IPS-15b (cell line): ENCODE measurements at regions not wholly inside any gene's neighbourhood (a gene's known extent, or its start where the extent isn't known, plus 50 kb on each side); places are given as distances from the start of the nearest gene placed in this dataset.

ENCODE experiments used
- H3K27me3 ChIP-seq: one replicate; pipeline ENCODE4 v1.6.1; 2013; ENCODE audit warnings: low read length; ENCODE audit not compliant: control insufficient read depth, insufficient read depth
- H3K36me3 ChIP-seq: one replicate; pipeline ENCODE4 v1.6.1; 2013; ENCODE audit warnings: low read length; ENCODE audit not compliant: control insufficient read depth, insufficient read depth
- H3K4me1 ChIP-seq: one replicate; pipeline ENCODE4 v1.6.1; 2013; ENCODE audit warnings: mild to moderate bottlenecking, low read length; ENCODE audit not compliant: control insufficient read depth, insufficient read depth
- H3K4me3 ChIP-seq: one replicate; pipeline ENCODE4 v1.5.1; 2013; ENCODE audit warnings: low read depth, low read length
- H3K9ac ChIP-seq: one replicate; pipeline ENCODE4 v1.6.1; 2013; ENCODE audit warnings: low read depth, mild to moderate bottlenecking, low read length
- H3K9me3 ChIP-seq: one replicate; pipeline ENCODE4 v1.6.1; 2013; ENCODE audit warnings: mild to moderate bottlenecking, low read length; ENCODE audit not compliant: control insufficient read depth, insufficient read depth

DNA sequence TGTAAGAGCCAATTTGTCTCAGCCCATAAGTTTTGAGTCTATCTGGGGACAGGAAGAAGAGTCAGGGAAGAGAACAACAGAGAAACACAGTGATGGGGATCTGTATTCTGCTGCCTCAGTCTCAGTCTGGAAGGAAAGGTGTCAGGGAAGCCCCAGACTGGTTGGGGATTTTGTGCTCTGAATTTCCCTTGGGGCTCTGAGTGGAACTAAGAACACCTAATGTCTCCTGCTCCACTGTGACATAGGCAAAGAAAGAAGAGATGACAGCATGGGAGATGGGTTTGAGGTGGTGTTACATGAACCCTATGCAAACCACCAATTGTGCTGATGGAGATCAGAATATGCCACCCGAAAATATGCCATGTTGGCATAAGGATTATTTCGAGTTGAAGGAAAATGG, 139.5 kb upstream of the MYLIP start:
- no peaks in the 10 kb centered on the region for H3K4me1 ChIP-seq
- no peaks in the 10 kb centered on the region for H3K36me3 ChIP-seq
- H3K4me3 ChIP-seq: no peak overlapping the region
- no peaks in the 10 kb centered on the region for H3K27me3 ChIP-seq
- H3K9me3 ChIP-seq: no peaks in the 10 kb centered on the region
- H3K9ac ChIP-seq: no peak overlapping the region

GRCh38 chr6:15987569-15987968, 141.3 kb upstream of the MYLIP start:
- Histone ChIP-seq H3K9me3 (no peaks in the 10 kb centered on the region), H3K9ac (no peak overlapping the region), H3K27me3 (no peaks in the 10 kb centered on the region), H3K4me3 (no peak overlapping the region), H3K36me3 (no peaks in the 10 kb centered on the region), H3K4me1 (no peaks in the 10 kb centered on the region)

DNA sequence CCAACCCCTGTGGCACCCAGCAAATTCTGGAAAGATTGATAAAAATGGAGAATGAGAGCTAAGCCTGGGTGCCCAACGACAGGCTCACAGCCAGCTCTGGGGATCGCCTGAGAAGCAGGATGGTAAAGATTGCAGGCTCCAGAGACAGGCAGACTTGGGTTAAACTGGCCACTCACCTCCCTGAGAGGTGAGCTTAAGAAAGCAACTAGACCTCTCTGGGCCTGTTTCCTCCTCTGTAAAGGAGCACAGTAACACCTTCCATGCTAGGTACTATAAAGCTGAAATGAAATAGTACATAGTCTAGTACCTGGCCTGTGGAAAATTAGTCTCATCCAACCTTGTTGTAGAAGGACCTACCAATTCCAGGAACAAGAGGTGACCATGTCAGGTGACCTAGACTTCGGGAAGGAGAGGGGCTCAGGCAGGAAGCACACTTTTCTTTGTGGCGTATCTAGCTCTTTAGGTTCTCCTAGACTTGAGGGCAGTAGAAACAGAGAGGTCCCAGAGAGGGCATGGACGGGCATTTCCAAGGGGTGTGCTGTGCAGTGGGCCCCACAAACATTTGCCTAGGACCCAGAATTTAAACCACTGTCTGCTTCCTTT, 142.8 kb upstream of the MYLIP start:
- Histone ChIP-seq H3K4me3 (no peak overlapping the region), H3K9ac (no peak overlapping the region)

DNA sequence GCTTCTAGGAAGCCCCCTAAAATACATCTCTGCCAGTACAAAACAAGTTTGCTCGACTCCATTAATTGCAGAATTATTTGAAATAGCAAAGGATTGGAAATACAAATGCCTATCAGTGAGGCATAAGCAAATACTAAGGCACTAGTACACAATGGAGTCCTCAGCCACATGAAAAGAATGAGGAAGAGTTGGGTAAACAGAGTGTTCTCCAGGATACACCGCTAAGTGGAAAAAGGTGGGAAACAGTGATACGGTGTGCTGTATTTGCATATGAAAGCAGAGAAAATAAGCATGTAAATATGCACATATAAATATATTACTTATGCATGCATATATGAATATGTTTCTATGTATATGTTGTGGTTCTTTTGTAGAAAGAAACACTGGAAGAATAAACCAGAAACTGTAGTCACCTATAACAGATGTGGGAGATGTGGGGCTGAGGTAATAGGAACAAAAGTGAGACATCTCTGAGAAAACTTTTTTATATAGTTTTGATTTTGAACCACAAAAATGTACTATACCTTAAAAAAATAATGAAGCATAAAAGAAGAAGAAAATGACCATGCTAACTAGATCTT, 143.4 kb upstream of the MYLIP start:
- no peak overlapping the region for H3K4me3 ChIP-seq
- H3K36me3 ChIP-seq: no peaks in the 10 kb centered on the region
- no peaks in the 10 kb centered on the region for H3K27me3 ChIP-seq
- no peaks in the 10 kb centered on the region for H3K4me1 ChIP-seq
- H3K9me3 ChIP-seq: no peaks in the 10 kb centered on the region
- no peak overlapping the region for H3K9ac ChIP-seq

More for the DNA sequence above, 142.8 kb upstream of the MYLIP start:
- Histone ChIP-seq H3K27me3 (no peaks in the 10 kb centered on the region), H3K4me1 (no peaks in the 10 kb centered on the region), H3K9me3 (no peaks in the 10 kb centered on the region), H3K36me3 (no peaks in the 10 kb centered on the region)

DNA sequence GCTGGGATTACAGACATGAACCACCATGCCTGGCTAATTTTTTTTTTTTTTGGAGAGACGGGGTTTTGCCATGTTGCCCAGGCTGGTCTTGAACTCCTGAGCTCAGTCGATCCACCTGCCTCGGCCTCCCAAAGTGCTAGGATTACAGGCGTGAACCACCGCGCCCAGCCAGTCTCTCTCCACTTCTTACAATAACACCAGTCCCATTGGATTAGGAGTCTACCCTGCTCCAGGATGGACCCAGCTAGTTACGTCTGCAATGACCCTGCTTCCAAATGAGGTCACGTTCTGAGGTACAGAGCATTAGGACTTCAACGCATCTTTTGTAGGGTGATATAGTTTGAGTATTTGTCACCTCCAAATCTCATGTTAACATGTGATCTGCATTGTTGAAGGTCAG, 146.9 kb upstream of the MYLIP start:
- Histone ChIP-seq H3K4me3 (no peak overlapping the region), H3K4me1 (no peaks in the 10 kb centered on the region), H3K9me3 (no peaks in the 10 kb centered on the region), H3K27me3 (no peaks in the 10 kb centered on the region), H3K9ac (no peak overlapping the region), H3K36me3 (no peaks in the 10 kb centered on the region)

DNA sequence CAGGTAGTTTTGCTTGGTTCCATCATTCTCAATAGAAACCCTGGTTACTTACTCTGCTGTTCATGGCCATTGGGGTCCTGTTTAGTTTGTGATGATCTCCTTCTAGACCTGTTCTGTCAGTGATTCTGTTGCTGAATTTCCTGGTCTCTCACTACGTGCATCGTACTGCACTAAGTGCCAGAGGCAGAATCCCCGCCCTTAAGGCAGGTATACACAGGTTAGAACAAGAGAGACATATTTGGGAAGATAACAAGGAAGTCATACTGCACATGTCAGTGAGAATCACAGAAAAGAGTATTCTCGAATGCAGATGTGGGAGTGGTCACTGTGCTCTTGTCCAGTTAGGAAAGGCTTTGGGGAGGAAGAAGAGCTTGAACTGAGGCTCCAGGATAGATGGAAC, 148.1 kb upstream of the MYLIP start:
- Histone ChIP-seq H3K36me3 (no peaks in the 10 kb centered on the region), H3K4me1 (no peaks in the 10 kb centered on the region), H3K9ac (no peak overlapping the region), H3K4me3 (no peak overlapping the region), H3K27me3 (no peaks in the 10 kb centered on the region), H3K9me3 (no peaks in the 10 kb centered on the region)

GRCh38 chr6:15978426-15978825, 150.5 kb upstream of the MYLIP start:
- no peaks in the 10 kb centered on the region for H3K4me1 ChIP-seq

DNA sequence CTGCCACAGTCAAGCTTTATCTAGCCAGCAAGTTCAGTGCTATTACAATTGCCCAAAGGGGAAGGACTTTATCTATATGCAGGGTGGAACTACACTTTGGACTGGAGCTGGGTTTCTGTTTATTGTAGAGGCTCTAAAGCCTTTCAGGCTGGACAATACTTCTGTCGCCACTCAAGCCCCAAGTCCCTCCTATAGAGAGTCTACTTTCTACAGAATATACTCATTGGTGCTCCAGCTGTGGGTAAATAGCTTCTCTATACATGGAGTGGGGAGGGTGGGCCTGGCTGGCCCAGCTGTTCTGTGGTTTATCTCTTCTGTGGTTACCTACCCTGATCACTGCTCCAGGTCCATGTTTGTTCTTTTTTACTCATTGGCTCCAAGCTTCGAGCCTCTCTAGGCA, 151.8 kb upstream of the MYLIP start:
- Histone ChIP-seq H3K9me3 (no peaks in the 10 kb centered on the region), H3K36me3 (no peaks in the 10 kb centered on the region), H3K27me3 (no peaks in the 10 kb centered on the region), H3K4me1 (no peaks in the 10 kb centered on the region), H3K9ac (no peak overlapping the region), H3K4me3 (no peak overlapping the region)

More at GRCh38 chr6:15978426-15978825, 150.5 kb upstream of the MYLIP start:
- no peak overlapping the region for H3K4me3 ChIP-seq
- no peaks in the 10 kb centered on the region for H3K9me3 ChIP-seq
- H3K36me3 ChIP-seq: no peaks in the 10 kb centered on the region
- H3K9ac ChIP-seq: no peak overlapping the region
- H3K27me3 ChIP-seq: no peaks in the 10 kb centered on the region

DNA sequence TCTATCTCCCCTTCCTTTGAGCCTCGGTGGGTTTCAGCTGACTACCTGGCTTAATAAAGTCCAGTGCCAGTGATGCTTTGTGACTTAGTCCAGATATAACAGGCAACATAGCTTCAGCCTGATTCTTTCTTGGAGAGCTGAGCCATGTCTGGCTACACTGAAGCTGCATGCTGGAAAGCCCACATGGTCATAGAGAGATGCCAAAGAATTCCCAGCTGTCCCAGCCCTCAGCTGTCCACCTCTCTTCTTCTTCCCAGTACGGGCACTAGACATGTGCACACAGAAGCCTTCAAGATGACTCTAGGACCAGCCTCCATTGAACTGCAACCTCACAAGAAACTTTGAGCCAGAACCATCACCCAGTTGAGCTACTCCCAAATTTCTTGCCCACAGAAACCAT, 154.1 kb upstream of the MYLIP start:
- H3K4me3 ChIP-seq: no peak overlapping the region
- H3K4me1 ChIP-seq: no peaks in the 10 kb centered on the region
- no peaks in the 10 kb centered on the region for H3K27me3 ChIP-seq
- H3K9ac ChIP-seq: no peak overlapping the region
- H3K9me3 ChIP-seq: no peaks in the 10 kb centered on the region
- H3K36me3 ChIP-seq: no peaks in the 10 kb centered on the region

DNA sequence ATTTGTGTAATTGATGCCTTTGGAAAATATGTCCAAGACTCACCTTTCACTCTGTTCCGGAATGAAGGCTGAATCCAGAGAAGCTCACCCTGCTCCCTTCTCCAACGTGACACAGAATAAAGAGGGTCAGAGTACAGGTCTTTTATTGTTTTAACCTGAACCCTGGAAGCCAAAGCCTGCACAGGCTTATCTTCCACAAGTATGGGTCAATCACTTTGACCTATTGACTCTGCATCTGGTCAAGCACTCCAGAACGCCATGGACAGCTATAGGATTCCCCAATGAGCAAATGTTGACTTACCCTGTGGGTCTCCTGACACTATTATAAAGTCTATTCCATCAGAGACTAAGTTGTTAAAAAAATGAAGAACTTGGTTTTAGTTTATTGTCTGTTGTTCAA, 158.4 kb upstream of the MYLIP start:
- Histone ChIP-seq H3K9ac (no peak overlapping the region), H3K4me3 (no peak overlapping the region), H3K36me3 (no peaks in the 10 kb centered on the region), H3K4me1 (no peaks in the 10 kb centered on the region), H3K9me3 (no peaks in the 10 kb centered on the region), H3K27me3 (no peaks in the 10 kb centered on the region)

DNA sequence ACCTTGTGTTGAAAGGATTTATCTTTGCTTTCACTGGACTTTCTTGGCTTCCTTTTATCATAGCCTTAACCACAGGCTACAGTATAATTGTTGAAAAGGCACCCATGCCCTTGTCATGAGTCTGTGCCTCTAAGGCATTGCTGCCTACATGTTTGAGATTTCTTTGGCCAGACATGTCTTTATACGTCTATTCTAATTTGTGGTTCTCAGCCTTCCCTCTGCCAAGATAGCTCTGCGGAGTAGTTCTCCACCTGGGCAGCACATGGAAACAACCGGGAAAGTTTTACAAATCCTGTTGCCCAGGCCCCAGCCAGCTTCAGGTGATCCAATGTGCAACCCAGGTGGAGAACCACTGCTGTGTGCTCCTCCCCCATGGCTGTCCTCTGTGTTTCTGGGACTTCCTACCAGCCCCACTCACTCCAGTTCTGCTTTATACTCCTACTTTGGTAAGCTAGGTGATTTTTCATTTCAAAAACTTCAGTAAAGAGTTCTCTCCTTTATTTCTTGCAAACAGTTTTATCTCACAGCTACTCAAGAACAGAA, 159.6 kb upstream of the MYLIP start:
- Histone ChIP-seq H3K9ac (no peak overlapping the region), H3K27me3 (no peaks in the 10 kb centered on the region), H3K4me1 (no peaks in the 10 kb centered on the region), H3K36me3 (no peaks in the 10 kb centered on the region), H3K4me3 (no peak overlapping the region), H3K9me3 (no peaks in the 10 kb centered on the region)

DNA sequence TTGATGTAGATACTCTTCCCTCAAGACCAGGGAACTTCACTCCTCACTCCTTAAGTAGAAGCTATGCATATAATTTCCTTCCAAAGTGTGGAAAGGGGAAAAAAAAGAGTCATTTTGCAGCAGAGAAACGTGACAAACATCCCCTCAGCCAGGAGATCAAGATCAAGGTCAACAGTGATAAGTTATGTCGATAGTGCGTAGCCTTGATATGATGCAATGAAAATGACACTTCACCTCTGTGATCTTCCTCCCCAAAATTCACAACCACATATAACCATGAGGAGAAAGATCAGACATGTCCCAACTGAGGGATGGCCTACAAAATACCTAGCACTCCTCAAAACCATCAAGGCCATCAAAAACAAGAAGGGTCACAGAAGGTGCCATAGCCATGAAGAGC, 160.4 kb upstream of the MYLIP start:
- no peaks in the 10 kb centered on the region for H3K27me3 ChIP-seq
- H3K9ac ChIP-seq: no peak overlapping the region
- no peaks in the 10 kb centered on the region for H3K9me3 ChIP-seq
- no peak overlapping the region for H3K4me3 ChIP-seq
- no peaks in the 10 kb centered on the region for H3K4me1 ChIP-seq
- H3K36me3 ChIP-seq: no peaks in the 10 kb centered on the region
